ENCODE measurements at regions not wholly inside any gene's neighbourhood (a gene's known extent, or its start where the extent isn't known, plus 50 kb on each side); places are given as distances from the start of the nearest gene placed in this dataset.
"Not testable (repeated sequence)": the region's sequence is repeated elsewhere in the genome, so short reads cannot be mapped to it uniquely, and the experiment has no call there.

GRCh38 chr4:128758314-128758922, 51.1 kb upstream of the JADE1 start:
- DNase-seq (ENCODE audit: low read depth in 2 of 2) = no peak

- DNase-seq (ENCODE audit: low read depth in 2 of 2) = no peak
Measured at GRCh38 chr4:128757712-128758111, 51.8 kb upstream of the JADE1 start.

GRCh38 chr4:128751354-128751753, 58.1 kb upstream of the JADE1 start:
- no peak for DNase-seq (ENCODE audit: low read depth in 2 of 2)

- DNase-seq (ENCODE audit: low read depth in 2 of 2) = not testable (repeated sequence)
Measured at GRCh38 chr4:128741748-128742147, 67.8 kb upstream of the JADE1 start.

GRCh38 chr4:128737098-128737513, 72.4 kb upstream of the JADE1 start:
- no peak for DNase-seq (ENCODE audit: low read depth in 2 of 2)

- DNase-seq (ENCODE audit: low read depth in 2 of 2) = no peak
Measured at GRCh38 chr4:128735714-128736113, 73.8 kb upstream of the JADE1 start.

GRCh38 chr4:128728190-128728589, 81.3 kb upstream of the JADE1 start:
- DNase-seq (ENCODE audit: low read depth in 2 of 2) = no peak

GRCh38 chr4:128727658-128728057, 81.8 kb upstream of the JADE1 start:
- DNase-seq (ENCODE audit: low read depth in 2 of 2) = no peak

GRCh38 chr4:128725405-128726055, 84.0 kb upstream of the JADE1 start:
- DNase-seq (ENCODE audit: low read depth in 2 of 2) = no peak

GRCh38 chr4:128722911-128723310, 86.6 kb upstream of the JADE1 start:
- DNase-seq (ENCODE audit: low read depth in 2 of 2) = no peak

GRCh38 chr4:128721896-128722295, 87.6 kb upstream of the JADE1 start:
- DNase-seq (ENCODE audit: low read depth in 2 of 2) = no peak

- DNase-seq (ENCODE audit: low read depth in 2 of 2) = no peak
Measured at GRCh38 chr4:128720270-128720669, 89.2 kb upstream of the JADE1 start.

- DNase-seq (ENCODE audit: low read depth in 2 of 2) = no peak
Measured at GRCh38 chr4:128718768-128719167, 90.7 kb upstream of the JADE1 start.

GRCh38 chr4:128716338-128716737, 93.2 kb upstream of the JADE1 start:
- DNase-seq (ENCODE audit: low read depth in 2 of 2) = no peak

GRCh38 chr4:128715616-128716015, 93.9 kb upstream of the JADE1 start:
- no peak for DNase-seq (ENCODE audit: low read depth in 2 of 2)

- no peak for DNase-seq (ENCODE audit: low read depth in 2 of 2)
Measured at GRCh38 chr4:128711361-128711760, 98.1 kb upstream of the JADE1 start.

GRCh38 chr4:128709268-128709667, 100.2 kb upstream of the JADE1 start:
- no peak for DNase-seq (ENCODE audit: low read depth in 2 of 2)

GRCh38 chr4:128707864-128708263, 101.6 kb upstream of the JADE1 start:
- no peak for DNase-seq (ENCODE audit: low read depth in 2 of 2)

- no peak for DNase-seq (ENCODE audit: low read depth in 2 of 2)
Measured at GRCh38 chr4:128703948-128704347, 105.6 kb upstream of the JADE1 start.

GRCh38 chr4:128700659-128701350, 108.7 kb upstream of the JADE1 start:
- no peak for DNase-seq (ENCODE audit: low read depth in 2 of 2)

GRCh38 chr4:128698386-128698785, 111.1 kb upstream of the JADE1 start:
- DNase-seq (ENCODE audit: low read depth in 2 of 2) = no peak

- no peak for DNase-seq (ENCODE audit: low read depth in 2 of 2)
Measured at GRCh38 chr4:128697323-128697722, 112.2 kb upstream of the JADE1 start.

- DNase-seq (ENCODE audit: low read depth in 2 of 2) = no peak
Measured at GRCh38 chr4:128690011-128690410, 119.5 kb upstream of the JADE1 start.
